GM23338 (cell line): ENCODE measurements at regions not wholly inside any gene's neighbourhood (a gene's known extent, or its start where the extent isn't known, plus 50 kb on each side); places are given as distances from the start of the nearest gene placed in this dataset.
"Not testable (repeated sequence)": the region's sequence is repeated elsewhere in the genome, so short reads cannot be mapped to it uniquely, and the experiment has no call there.

ENCODE experiments used
- ATAC-seq: fragments of 200-7000 bp; cut with Tn5 transposase; 3 replicates; pipeline ENCODE4 v1.9.1; 2020
- DNase-seq: peaks from one replicate; pipeline ENCODE4 v3.0.0-alpha.2; 2015; ENCODE audit warnings: low spot score
- H2AFZ ChIP-seq: fragments of 200-600 bp; sonication (generic); 2 replicates; pipeline ENCODE4 v1.8.0; 2016; ENCODE audit warnings: antibody characterized with exemption, mild to moderate bottlenecking, moderate library complexity
- H3F3A ChIP-seq: fragments of 200-600 bp; sonication (generic); replicated peaks from 2 replicates; pipeline ENCODE4 v1.8.0; 2017; ENCODE audit warnings: antibody characterized with exemption, mixed run types, low read depth
- H3K27ac ChIP-seq: fragments of 200-600 bp; sonication (generic); 2 replicates; pipeline ENCODE4 v1.6.1; 2016; ENCODE audit warnings: low read depth
- H3K27me3 ChIP-seq: fragments of 200-600 bp; sonication (generic); 2 replicates; pipeline ENCODE4 v1.8.0; 2016; ENCODE audit warnings: mild to moderate bottlenecking, mixed run types, moderate library complexity; ENCODE audit not compliant: insufficient read depth
- H3K36me3 ChIP-seq: fragments of 200-600 bp; sonication (generic); 2 replicates; pipeline ENCODE4 v1.8.0; 2016; ENCODE audit warnings: mild to moderate bottlenecking; ENCODE audit not compliant: insufficient read depth
- H3K4me1 ChIP-seq: fragments of 200-600 bp; sonication (generic); 2 replicates; pipeline ENCODE4 v1.8.0; 2016; ENCODE audit warnings: mild to moderate bottlenecking, moderate library complexity; ENCODE audit not compliant: insufficient read depth
- H3K4me2 ChIP-seq: fragments of 200-600 bp; sonication (generic); 2 replicates; pipeline ENCODE4 v1.7.1; 2017; ENCODE audit warnings: mixed run types
- H3K4me3 ChIP-seq: fragments of 200-600 bp; sonication (generic); 2 replicates; pipeline ENCODE4 v1.6.1; 2016; ENCODE audit warnings: mixed run types
- H3K79me2 ChIP-seq: fragments of 200-600 bp; sonication (generic); replicated peaks from 2 replicates; pipeline ENCODE4 v1.8.0; 2017; ENCODE audit warnings: mild to moderate bottlenecking; ENCODE audit not compliant: insufficient read depth
- H3K9me2 ChIP-seq: fragments of 200-600 bp; sonication (generic); 2 replicates; pipeline ENCODE4 v1.8.0; 2017; ENCODE audit not compliant: insufficient read depth
- H4K20me1 ChIP-seq: fragments of 200-600 bp; sonication (generic); replicated peaks from 2 replicates; pipeline ENCODE4 v1.8.0; 2017; ENCODE audit warnings: mild to moderate bottlenecking; ENCODE audit not compliant: insufficient read depth
- H3K27ac Mint-ChIP-seq: 2 replicates; pipeline ENCODE4 v1.8.0; 2020; ENCODE audit warnings: inconsistent platforms, mild to moderate bottlenecking, moderate library complexity, mixed read lengths
- H3K27me3 Mint-ChIP-seq: 3 replicates; pipeline ENCODE4 v1.8.0; 2022; ENCODE audit warnings: low read depth, mild to moderate bottlenecking, moderate library complexity, mixed read lengths, inconsistent platforms; ENCODE audit not compliant: insufficient read depth, poor library complexity
- H3K36me3 Mint-ChIP-seq: 3 replicates; pipeline ENCODE4 v1.8.0; 2021; ENCODE audit warnings: low read depth, mild to moderate bottlenecking, inconsistent platforms, moderate library complexity, mixed read lengths
- H3K4me1 Mint-ChIP-seq: 3 replicates; pipeline ENCODE4 v1.8.0; 2020; ENCODE audit warnings: mild to moderate bottlenecking, inconsistent platforms, mixed read lengths
- H3K4me3 Mint-ChIP-seq: 3 replicates; pipeline ENCODE4 v1.8.0; 2021; ENCODE audit warnings: moderate library complexity, mild to moderate bottlenecking, inconsistent platforms, mixed read lengths
- H3K9me3 Mint-ChIP-seq: 3 replicates; pipeline ENCODE4 v1.8.0; 2020; ENCODE audit warnings: moderate library complexity, mild to moderate bottlenecking, inconsistent platforms, mixed read lengths
- ETS1 ChIP-seq: IDR thresholded peaks from 2 replicates; pipeline ENCODE4 v1.6.1; 2016; ENCODE audit warnings: antibody characterized with exemption
- EZH2 ChIP-seq: fragments of 200-600 bp; sonication (generic); IDR thresholded peaks from one replicate; pipeline ENCODE4 v1.8.0; 2017; ENCODE audit warnings: antibody characterized with exemption, mild to moderate bottlenecking, low read depth; ENCODE audit not compliant: unreplicated experiment
- EZH2phosphoT487 ChIP-seq: fragments of 200-600 bp; sonication (generic); IDR thresholded peaks from one replicate; pipeline ENCODE4 v1.8.1; 2018; ENCODE audit warnings: antibody characterized with exemption; ENCODE audit not compliant: unreplicated experiment
- JUNB ChIP-seq: IDR thresholded peaks from one replicate; pipeline ENCODE4 v1.6.1; 2016; ENCODE audit warnings: antibody characterized with exemption; ENCODE audit not compliant: unreplicated experiment
- REST ChIP-seq: IDR thresholded peaks from one replicate; pipeline ENCODE4 v1.6.1; 2018; ENCODE audit warnings: antibody characterized with exemption; ENCODE audit not compliant: unreplicated experiment
- STAT1 ChIP-seq: IDR thresholded peaks from one replicate; pipeline ENCODE4 v1.6.1; 2016; ENCODE audit warnings: antibody characterized with exemption; ENCODE audit not compliant: unreplicated experiment
- ZNF114 ChIP-seq: fragments of 250-450 bp; sonication (Bioruptor Pico); IDR thresholded peaks from 2 replicates; pipeline ENCODE4 v1.5.0; 2020; ENCODE audit warnings: mild to moderate bottlenecking, moderate library complexity

- not testable (repeated sequence) for H3K4me3 Mint-ChIP-seq, H3K27me3 Mint-ChIP-seq, H3K27ac ChIP-seq, H3K27ac Mint-ChIP-seq, ATAC-seq, H3K79me2 ChIP-seq, H3K4me1 Mint-ChIP-seq, H3K9me2 ChIP-seq, H2AFZ ChIP-seq, H3K36me3 ChIP-seq, H3K4me1 ChIP-seq, DNase-seq, H3K27me3 ChIP-seq, H4K20me1 ChIP-seq, H3F3A ChIP-seq, H3K36me3 Mint-ChIP-seq, H3K4me2 ChIP-seq, H3K4me3 ChIP-seq
- H3K9me3 Mint-ChIP-seq = peaks cover 14% of the 10 kb centered on the region
Measured at GRCh38 chr6:2569420-2569819, 181.3 kb downstream of the MYLK4 start.

GRCh38 chr6:2566048-2566447 is 184.7 kb downstream of the MYLK4 start:
- Mint-ChIP-seq H3K4me1 (peaks cover under 1% of the 10 kb centered on the region; the same call in 1 of the 3 replicates), H3K36me3 (no peaks in the 10 kb centered on the region), H3K27me3 (peaks cover 1% of the 10 kb centered on the region), H3K9me3 (peaks cover 12% of the 10 kb centered on the region), H3K4me3 (no peak overlapping the region), H3K27ac (no peak overlapping the region)
- Histone ChIP-seq H3K27ac (no peak overlapping the region), H3K4me2 (no peak overlapping the region), H3K79me2 (no peaks in the 10 kb centered on the region), H3K27me3 (no peaks in the 10 kb centered on the region), H4K20me1 (no peaks in the 10 kb centered on the region), H3K4me3 (no peak overlapping the region), H2AFZ (no peak overlapping the region), H3K9me2 (no peaks in the 10 kb centered on the region), H3F3A (no peaks in the 10 kb centered on the region), H3K36me3 (0 out of 2 replicates have a peak, but pooled peaks cover 5% of the 10 kb centered on the region), H3K4me1 (no peaks in the 10 kb centered on the region)
- no peak for ATAC-seq
- no peak for TF ChIP-seq STAT1
- TF ChIP-seq ETS1 = no peak
- TF ChIP-seq EZH2phosphoT487 = no peak
- TF ChIP-seq REST = no peak
- DNase-seq = no peak

- DNase-seq = no peak
- no peak overlapping the region for H2AFZ ChIP-seq
- no peaks in the 10 kb centered on the region for H3K4me1 ChIP-seq
- Mint-ChIP-seq H3K4me1 (peaks cover 5% of the 10 kb centered on the region; the same call in 2 of the 3 replicates), H3K4me3 (no peak overlapping the region), H3K27me3 (peaks cover 1% of the 10 kb centered on the region), H3K36me3 (no peaks in the 10 kb centered on the region), H3K27ac (no peak overlapping the region), H3K9me3 (peaks cover 12% of the 10 kb centered on the region)
- H3K36me3 ChIP-seq = 0 out of 2 replicates have a peak, but pooled peaks cover 5% of the 10 kb centered on the region
- no peaks in the 10 kb centered on the region for H3K9me2 ChIP-seq
- no peak overlapping the region for H3K4me2 ChIP-seq
- no peak overlapping the region for H3K4me3 ChIP-seq
- TF ChIP-seq STAT1 (no peak), EZH2 (no peak), JUNB (no peak), ZNF114 (no peak)
- no peaks in the 10 kb centered on the region for H3K79me2 ChIP-seq
- no peak overlapping the region for H3K27ac ChIP-seq
- no peaks in the 10 kb centered on the region for H3F3A ChIP-seq
- no peak for ATAC-seq
- no peaks in the 10 kb centered on the region for H3K27me3 ChIP-seq
- H4K20me1 ChIP-seq = no peaks in the 10 kb centered on the region
Measured at GRCh38 chr6:2565499-2565898, 185.2 kb downstream of the MYLK4 start.
